ENCODE measurements at regions not wholly inside any gene's neighbourhood (a gene's known extent, or its start where the extent isn't known, plus 50 kb on each side); places are given as distances from the start of the nearest gene placed in this dataset.

DNA sequence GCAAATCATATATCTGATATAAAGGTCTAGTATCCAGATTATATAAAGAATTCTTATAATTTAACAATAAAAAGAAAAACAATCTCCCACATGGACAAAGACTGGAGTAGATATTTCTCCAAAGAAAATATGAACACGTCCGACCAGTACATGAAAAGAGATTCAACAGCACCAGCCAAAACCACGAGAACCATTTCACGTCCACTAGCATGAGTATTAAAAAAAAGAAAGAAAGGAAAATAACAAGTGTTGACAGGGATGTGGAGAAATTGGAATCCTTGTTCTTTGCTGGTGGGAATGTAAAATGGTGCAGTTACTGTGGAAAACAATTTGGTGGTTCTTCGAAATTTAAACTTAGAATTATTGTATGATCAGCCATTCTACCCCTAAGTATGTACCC is 432.7 kb upstream of the TRIB2 start:
- TF ChIP-seq CTCF (IDR thresholded peaks at IDR 0.05; ENCODE audit: low read depth, low read length) = no peak
- TF ChIP-seq EZH2phosphoT487 (IDR thresholded peaks at IDR 0.05; ENCODE audit: low read depth) = no peak
